ENCODE measurements at regions not wholly inside any gene's neighbourhood (a gene's known extent, or its start where the extent isn't known, plus 50 kb on each side); places are given as distances from the start of the nearest gene placed in this dataset.

DNA sequence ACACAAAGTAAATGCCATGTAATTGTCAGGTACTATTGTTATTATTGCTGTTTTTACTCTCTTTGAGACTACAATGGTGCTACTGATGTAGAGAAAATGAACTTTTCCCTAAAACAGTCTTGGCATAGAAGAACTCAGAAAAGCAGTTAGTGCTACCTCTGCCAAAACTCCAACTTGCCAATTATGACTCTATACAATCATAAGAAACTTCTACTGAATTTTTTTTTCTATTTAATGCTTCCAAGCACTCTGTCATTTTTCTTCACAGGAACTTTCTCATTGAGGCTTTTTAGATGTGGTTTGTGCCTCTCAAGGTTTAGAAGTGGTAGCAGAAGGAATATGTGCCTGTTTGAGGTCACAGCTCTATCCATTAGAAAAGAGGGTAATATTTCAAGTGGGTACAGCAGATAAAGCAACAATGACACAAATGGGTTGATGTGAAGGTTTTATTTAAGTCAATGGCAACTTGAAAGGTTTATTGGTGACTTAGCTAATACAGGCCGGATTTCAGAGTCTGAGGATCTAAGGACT lies 64.0 kb upstream of the FERD3L start:
- no peak for DNase-seq (ENCODE audit: low spot score)

DNA sequence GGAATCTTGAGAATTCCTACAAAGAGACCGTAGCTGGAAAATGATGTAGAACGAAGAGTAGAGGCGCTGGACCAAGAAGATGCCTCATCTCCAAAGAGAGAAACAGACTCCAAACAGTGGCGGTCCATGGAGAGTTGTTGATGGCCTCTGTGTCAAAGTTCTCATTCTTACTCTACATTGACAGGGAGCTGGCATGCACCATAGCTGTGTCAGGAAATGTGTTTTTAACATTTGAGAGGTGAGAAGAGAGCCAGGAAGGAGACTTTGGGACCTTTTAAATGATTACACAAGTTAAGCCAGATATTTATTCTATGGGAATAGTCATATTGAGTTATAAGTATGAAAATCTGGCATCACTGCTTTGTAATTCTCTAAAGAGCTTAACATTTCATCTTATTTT lies 61.5 kb upstream of the FERD3L start:
- no peak for DNase-seq (ENCODE audit: low spot score)

DNA sequence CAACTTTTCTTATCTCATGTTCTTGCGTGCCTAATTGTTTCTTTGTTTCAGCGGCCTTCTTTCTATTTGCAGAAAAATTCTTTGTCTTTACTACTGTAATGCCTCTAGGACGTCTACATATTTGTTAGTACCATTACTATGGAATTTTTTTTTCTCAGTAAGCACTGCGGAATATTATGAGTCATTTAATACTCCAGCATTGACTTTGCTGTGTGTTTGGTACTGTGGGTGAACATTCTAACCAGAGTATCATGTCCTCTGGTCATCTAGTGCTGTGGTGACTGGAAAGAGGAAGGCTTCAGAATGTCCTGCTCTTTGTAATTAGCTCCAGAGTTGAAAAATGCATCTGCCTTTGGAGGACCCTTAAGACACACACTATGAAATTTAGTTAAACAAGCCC lies 58.5 kb upstream of the FERD3L start:
- DNase-seq (ENCODE audit: low spot score): no peak

DNA sequence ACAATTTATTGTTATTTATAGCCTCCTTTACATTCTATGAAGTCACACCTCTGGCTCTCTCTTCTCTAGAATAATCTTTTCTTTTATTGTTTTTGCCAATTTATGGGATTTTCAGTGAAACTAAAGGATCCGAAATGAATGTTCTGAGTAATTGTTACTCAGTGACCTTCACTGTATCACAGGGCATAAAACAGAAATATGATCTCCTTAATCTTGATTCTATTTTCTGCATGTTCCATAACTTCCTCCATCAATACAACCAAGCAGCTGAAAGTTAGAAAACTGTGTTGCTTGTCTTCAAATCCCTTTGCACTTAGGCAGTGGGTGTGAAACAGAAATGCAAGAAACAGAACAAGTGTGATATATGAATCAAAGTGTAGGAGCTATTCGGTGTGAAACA lies 57.4 kb upstream of the FERD3L start:
- no peak for DNase-seq (ENCODE audit: low spot score)
